GM21447 (cell line): ENCODE measurements at regions not wholly inside any gene's neighbourhood (a gene's known extent, or its start where the extent isn't known, plus 50 kb on each side); places are given as distances from the start of the nearest gene placed in this dataset.

Experiments
- ATAC-seq: cut with Tn5 transposase; IDR thresholded peaks from one replicate; pipeline ENCODE4 v1.9.1; 2021; ENCODE audit not compliant: unreplicated experiment

DNA sequence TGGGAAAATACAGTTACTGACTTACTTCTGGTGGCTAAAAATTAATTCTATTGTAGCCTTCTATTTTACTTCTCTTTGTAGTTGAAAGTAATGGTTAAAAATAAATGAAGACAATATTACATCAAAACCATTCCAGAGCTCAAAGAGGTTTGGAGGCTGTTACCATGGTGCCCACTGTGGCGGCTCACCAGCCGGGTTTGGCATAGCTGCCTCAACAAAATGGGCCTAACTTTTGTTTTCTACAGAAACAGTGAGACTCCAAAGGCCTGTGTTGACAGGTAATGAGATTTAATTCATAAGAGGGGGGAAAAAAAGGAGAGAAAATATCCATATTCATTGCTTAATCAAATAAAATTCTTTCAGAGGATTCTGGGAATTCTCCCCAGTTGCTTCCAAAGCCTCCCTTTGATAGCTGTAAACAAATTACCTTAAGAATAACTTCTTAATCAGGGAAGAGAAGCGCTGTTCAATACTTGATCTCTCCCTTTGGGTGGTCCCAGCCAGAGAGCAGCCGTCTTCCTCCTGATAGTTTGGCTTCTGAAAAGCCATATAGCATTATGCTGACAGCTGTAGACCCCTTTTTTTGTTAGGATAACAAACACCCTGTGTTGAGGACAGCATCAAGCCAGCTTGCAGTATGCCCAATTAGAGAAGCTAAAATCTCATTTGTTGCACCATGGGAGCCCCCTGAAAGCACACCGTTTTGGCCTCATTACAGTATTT, 266.8 kb downstream of the NEDD1 start:
- no peak for ATAC-seq

DNA sequence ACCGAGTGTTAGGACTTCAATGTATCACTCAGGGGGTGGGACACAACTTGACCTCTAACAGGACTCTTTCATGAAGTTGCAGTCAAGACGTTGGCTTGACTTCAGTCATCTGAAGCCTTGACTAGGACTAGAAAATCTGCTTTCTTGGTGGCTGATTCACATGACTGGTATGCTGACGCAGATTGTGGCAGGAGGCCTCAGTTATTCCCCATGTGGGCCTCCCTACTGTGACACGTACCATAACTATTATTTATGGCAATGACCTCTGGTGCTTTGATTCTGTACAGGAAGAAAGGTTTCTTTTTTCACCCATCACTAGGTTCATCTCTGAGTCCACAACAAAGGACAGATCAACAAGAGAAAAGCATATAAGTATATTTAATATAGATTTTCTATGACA, 270.4 kb downstream of the NEDD1 start:
- no peak for ATAC-seq

DNA sequence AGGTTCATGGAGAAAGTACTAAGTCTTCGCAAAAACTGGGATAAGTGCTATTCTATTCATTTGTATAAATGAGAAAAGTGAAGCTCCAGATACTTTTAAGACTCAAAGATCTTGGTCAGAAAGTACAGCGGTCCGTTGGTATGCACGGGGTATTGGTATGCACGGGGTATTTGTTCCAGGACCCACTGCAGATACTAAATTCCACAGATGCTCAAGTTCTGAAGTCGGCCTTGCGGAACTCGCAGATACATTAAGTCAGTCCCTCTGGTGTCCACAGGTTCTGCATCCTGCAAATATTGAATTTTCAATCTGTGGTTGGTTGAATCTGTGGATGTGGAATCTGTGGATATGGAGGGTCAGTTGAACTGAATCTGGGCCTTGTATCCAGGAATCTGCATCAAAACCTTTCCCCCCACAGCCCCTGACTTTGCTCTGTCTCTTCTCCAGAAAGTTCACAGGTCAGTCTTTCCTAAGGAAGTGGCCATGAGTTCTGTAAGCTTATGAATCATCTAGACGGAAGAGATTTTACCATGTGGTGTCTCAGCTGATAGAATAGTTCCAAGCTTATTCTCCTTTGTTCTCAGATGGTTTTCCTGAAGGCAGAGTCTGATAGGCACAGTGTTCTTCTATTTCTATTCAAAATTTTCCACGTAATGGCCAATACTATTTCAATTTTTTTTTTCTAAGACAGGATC, 274.7 kb downstream of the NEDD1 start:
- ATAC-seq = no peak

GRCh38 chr12:97182769-97183168, 275.7 kb downstream of the NEDD1 start:
- ATAC-seq = no peak

- ATAC-seq = no peak
These were observed 277.2 kb downstream of the NEDD1 start for GRCh38 chr12:97184127-97184773.

GRCh38 chr12:97185567-97185966, 277.0 kb upstream of the RMST start:
- no peak for ATAC-seq

GRCh38 chr12:97194546-97194945, 268.1 kb upstream of the RMST start:
- ATAC-seq = no peak

- ATAC-seq = no peak
These were observed 262.4 kb upstream of the RMST start for GRCh38 chr12:97200181-97200580.

DNA sequence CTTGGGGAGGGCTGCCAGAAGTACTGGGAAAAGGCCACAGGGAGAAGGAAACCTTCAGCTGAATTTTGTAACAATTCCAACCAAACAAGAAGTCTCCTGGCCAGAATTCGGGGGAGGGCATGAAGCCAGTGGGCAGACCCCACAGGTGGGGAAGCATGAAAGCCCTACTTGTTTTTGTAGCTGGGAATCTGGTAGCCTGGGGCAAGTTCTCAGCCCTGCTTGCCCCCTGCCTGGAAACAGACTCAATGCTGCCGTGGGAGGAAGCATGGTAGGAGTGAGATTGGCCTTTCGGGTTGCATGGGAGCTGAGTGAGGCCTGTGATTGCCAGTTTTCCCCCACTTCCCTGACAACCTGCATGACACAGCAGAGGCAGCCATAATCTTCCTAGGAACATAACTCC, 259.2 kb upstream of the RMST start:
- ATAC-seq = no peak

GRCh38 chr12:97209997-97210396, 252.6 kb upstream of the RMST start:
- no peak for ATAC-seq

GRCh38 chr12:97211416-97211930, 251.1 kb upstream of the RMST start:
- no peak for ATAC-seq

DNA sequence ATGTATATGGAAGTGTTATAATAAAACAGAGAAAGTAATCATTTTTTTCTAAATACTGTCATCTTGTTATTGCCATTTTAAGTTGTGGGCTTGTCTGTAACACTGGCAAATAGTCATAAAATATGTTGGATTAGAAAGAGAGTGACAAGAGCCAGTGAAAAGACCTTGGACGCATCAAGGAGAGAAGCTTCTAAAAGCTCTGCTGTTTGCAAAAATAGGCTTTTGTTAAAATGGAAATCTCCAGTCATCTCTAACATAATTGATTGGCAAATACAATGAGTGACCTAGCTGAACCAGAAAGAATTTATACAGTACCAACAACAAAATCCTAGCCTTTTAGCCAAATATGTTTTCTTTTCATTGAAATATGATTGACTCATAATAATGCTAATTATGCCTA, 245.8 kb upstream of the RMST start:
- no peak for ATAC-seq

- no peak for ATAC-seq
These were observed 240.2 kb upstream of the RMST start for GRCh38 chr12:97222391-97222790.

DNA sequence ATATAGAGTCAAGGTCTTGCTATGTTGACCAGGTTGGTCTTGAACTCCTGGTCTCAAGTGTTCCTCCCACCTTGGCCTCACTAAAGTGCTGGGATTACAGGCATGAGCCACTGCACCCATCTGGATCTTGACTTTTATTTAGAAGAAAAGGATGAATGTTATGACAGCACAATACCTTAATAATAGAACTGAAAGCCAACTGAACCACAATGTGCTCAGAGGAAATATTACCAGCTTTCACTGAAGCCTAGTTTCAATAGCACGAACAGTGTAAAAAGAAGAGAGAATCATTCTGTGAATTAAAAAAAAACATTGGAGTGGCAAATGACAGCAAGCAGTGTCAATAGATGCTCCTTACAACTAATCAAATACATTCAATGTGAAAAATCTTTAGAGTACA, 239.2 kb upstream of the RMST start:
- no peak for ATAC-seq

GRCh38 chr12:97229004-97229403, 233.6 kb upstream of the RMST start:
- no peak for ATAC-seq

- ATAC-seq = no peak
These were observed 227.5 kb upstream of the RMST start for GRCh38 chr12:97235102-97235501.

DNA sequence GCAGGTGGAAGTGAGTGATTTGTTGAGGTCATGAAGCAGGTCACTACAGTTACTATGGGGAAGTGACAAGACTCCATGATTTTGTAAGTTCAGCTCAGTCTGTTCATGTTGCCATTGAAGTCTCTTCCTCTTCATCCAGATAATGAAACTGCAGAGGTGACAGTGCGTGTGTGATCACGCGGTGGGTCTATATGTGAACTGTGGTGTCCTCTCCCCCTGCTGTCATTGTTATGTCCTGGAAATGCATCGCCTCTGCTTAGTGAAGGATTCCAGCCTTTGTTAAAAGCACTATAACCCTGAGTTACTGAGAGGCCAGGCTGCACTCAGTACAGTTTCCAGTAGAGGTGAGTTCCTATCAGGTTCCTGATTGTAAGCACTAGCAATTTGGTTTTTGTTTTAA, 216.2 kb upstream of the RMST start:
- ATAC-seq = no peak

DNA sequence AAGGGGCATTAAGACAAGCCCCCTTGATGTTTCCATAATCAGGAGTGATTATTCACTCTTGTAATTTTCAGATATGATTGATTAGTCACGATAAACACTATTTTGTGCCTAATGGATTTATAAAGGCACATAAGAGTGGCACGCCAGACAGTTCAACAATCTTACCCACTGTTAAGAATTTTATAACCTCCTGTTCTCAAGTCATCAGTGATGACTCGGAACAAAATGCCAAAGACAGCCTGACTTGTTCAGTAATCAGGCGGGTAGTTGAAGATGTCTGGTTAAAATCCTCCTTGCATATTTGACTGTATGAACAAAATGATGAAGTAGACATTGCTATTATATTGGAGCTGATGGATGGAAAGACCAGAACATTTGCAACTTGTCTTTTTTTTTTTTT, 212.1 kb upstream of the RMST start:
- no peak for ATAC-seq

DNA sequence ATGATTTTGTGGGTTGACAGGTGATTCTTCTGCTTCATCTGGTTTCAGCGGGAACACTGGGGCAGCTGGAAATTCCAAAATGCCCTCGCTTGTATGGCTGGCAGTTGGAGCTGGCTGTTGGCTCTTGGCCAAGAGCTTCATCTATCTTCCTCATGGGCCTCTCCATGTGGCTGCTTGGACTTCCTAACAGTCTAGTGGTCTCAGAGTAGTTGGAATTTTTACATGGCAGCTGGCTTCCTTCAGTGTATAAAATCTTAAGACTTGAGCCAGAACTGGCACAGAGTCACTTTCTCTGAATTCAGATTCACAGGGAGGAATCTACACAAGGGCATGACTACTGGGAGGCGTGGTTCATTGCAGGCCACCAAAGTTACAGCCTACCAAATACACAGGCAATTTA, 204.9 kb upstream of the RMST start:
- ATAC-seq = no peak

DNA sequence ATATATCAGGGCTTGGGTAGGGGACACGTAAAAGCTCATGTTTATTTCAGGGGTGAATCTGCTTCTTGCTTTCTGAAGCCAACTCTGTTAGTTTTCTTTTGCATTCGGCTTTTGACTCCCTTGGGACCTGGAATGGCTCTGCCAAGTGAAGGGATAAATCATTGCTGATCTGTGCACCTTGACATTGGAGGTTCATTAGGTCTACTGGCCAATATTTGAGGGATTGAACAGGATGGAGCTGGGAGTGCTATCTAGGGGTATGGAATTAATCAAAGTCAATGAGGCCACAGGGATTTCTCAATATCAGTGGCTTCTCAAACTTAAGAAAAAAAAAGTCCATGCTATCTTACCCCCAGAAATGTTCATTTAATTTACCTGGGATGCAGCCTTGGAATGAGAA, 203.5 kb upstream of the RMST start:
- ATAC-seq = no peak

DNA sequence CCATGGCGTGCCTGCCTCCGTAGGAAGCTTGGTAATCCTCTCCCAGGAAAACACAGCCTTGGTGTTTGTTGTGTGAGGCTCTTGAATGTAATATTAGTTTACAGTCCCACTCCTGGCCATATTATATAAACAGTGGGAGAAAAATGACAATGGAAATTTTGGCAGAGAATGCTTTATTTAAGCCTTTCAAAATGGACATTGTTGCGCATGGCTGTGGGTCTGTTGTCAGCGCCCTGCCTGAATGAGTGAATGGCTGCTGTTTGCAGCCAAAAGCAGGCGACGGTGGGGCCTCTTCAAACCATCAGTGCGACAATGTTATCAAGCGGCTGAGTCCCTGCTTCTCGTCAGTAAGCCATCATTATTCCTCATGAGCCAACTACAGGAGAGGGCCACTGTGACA, 201.8 kb upstream of the RMST start:
- ATAC-seq = no peak

DNA sequence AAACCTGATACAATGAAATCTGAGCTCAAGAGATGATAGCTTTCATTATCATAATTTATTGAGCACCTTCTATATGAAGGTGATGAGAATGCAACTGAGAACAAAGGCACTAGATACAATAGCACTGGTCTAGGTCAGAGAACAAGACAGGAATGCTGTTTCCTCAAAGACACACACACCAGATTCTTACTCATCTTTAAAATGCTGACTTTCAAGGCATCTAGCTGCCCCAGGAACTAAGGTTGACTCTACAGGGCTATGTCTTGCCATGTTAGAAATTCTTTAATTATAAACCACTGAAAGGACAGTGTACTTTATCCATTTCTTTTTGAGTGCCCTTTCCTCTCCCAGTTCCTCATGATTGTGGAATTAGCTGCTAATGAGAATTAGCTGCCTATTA, 195.4 kb upstream of the RMST start:
- ATAC-seq = no peak
